ENCODE measurements at regions not wholly inside any gene's neighbourhood (a gene's known extent, or its start where the extent isn't known, plus 50 kb on each side); places are given as distances from the start of the nearest gene placed in this dataset.
A peak's percentile ranks its signal among the peaks of the same experiment; 100 is the strongest.

DNA sequence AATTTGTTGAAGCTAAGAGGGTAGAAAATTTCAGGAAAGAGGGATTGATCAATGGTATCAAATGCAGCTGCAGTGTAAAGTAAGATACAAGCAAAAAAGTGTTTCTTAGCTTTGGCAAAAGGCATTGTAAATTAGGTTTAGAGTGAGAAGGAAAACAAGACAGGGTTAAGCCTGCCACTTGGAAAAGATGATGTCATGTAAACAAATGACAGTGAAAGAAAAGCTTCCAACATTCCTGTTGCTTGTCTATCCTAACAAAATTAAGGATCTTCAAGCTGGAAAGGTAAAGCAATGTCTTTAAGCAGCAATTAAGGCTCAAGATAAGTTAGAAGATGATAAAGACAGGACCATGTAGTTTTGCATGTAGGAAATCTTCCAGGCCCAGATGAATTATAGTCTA lies 139.1 kb upstream of the PPP2R2B start:
- no peak for FAIRE-seq
- H3K9ac ChIP-seq (ENCODE audit: low read length): no peak overlapping the region
- H3K27ac ChIP-seq (ENCODE audit: low read depth, low read length): no peak overlapping the region

GRCh38 chr5:147018812-147019211 lies 140.3 kb upstream of the PPP2R2B start:
- no peaks in the 10 kb centered on the region for H3K4me1 ChIP-seq (ENCODE audit: insufficient read depth, low read length)
- H3K4me1 Mint-ChIP-seq (ENCODE audit: low read depth, unreplicated experiment): peaks cover 10% of the 10 kb centered on the region
- no peak overlapping the region for H3K4me3 ChIP-seq (ENCODE audit: insufficient read depth, low read depth, low read length)
- H4K20me1 ChIP-seq (ENCODE audit: insufficient read depth, low read length): no peaks in the 10 kb centered on the region
- no peak overlapping the region for H3K4me3 Mint-ChIP-seq (ENCODE audit: unreplicated experiment)
- no peaks in the 10 kb centered on the region for H3K9me3 Mint-ChIP-seq (ENCODE audit: unreplicated experiment)
- H3K27me3 Mint-ChIP-seq (ENCODE audit: low read depth, unreplicated experiment): no peaks in the 10 kb centered on the region
- H3K27ac ChIP-seq (ENCODE audit: low read depth, low read length): no peak overlapping the region
- no peak overlapping the region for H3K4me2 ChIP-seq (ENCODE audit: low read length)
- H3K9ac ChIP-seq (ENCODE audit: low read length): no peak overlapping the region
- H3K27ac Mint-ChIP-seq (ENCODE audit: unreplicated experiment): no peak overlapping the region
- H2AFZ ChIP-seq (ENCODE audit: low read depth, low read length): no peak overlapping the region
- H3K36me3 Mint-ChIP-seq (ENCODE audit: low read depth, unreplicated experiment): no peaks in the 10 kb centered on the region
- H3K36me3 ChIP-seq (ENCODE audit: insufficient read depth, low read length): no peaks in the 10 kb centered on the region
- no peaks in the 10 kb centered on the region for H3K27me3 ChIP-seq (ENCODE audit: insufficient read depth, low read length)
- DNase-seq (ENCODE audit: low read depth): no peak
- TF ChIP-seq, protein P1, sequence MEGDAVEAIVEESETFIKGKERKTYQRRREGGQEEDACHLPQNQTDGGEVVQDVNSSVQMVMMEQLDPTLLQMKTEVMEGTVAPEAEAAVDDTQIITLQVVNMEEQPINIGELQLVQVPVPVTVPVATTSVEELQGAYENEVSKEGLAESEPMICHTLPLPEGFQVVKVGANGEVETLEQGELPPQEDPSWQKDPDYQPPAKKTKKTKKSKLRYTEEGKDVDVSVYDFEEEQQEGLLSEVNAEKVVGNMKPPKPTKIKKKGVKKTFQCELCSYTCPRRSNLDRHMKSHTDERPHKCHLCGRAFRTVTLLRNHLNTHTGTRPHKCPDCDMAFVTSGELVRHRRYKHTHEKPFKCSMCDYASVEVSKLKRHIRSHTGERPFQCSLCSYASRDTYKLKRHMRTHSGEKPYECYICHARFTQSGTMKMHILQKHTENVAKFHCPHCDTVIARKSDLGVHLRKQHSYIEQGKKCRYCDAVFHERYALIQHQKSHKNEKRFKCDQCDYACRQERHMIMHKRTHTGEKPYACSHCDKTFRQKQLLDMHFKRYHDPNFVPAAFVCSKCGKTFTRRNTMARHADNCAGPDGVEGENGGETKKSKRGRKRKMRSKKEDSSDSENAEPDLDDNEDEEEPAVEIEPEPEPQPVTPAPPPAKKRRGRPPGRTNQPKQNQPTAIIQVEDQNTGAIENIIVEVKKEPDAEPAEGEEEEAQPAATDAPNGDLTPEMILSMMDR (IDR thresholded peaks at IDR 0.05; ENCODE audit: insufficient read depth, low read depth, low read length): no peak
- TF ChIP-seq EZH2 (IDR thresholded peaks at IDR 0.05; ENCODE audit: insufficient read depth, low read length): no peak
- H3K9me3 ChIP-seq (ENCODE audit: insufficient read depth, low read depth, low read length): no peaks in the 10 kb centered on the region
- no peaks in the 10 kb centered on the region for H3K79me2 ChIP-seq (ENCODE audit: insufficient read depth, low read length)
- no peak for FAIRE-seq

More for the DNA sequence above, 139.1 kb upstream of the PPP2R2B start:
- no peak overlapping the region for H3K4me2 ChIP-seq (ENCODE audit: low read length)
- no peaks in the 10 kb centered on the region for H3K36me3 ChIP-seq (ENCODE audit: insufficient read depth, low read length)
- Mint-ChIP-seq H3K4me3 (ENCODE audit: unreplicated experiment) (no peak overlapping the region), H3K4me1 (ENCODE audit: low read depth, unreplicated experiment) (peaks cover 10% of the 10 kb centered on the region), H3K36me3 (ENCODE audit: low read depth, unreplicated experiment) (no peaks in the 10 kb centered on the region), H3K9me3 (ENCODE audit: unreplicated experiment) (no peaks in the 10 kb centered on the region), H3K27ac (ENCODE audit: unreplicated experiment) (no peak overlapping the region), H3K27me3 (ENCODE audit: low read depth, unreplicated experiment) (no peaks in the 10 kb centered on the region)
- no peak for DNase-seq (ENCODE audit: low read depth)
- TF ChIP-seq, protein P1 (IDR thresholded peaks at IDR 0.05; ENCODE audit: insufficient read depth, low read depth, low read length): no peak
- no peak for TF ChIP-seq EZH2 (IDR thresholded peaks at IDR 0.05; ENCODE audit: insufficient read depth, low read length)
- no peaks in the 10 kb centered on the region for H3K79me2 ChIP-seq (ENCODE audit: insufficient read depth, low read length)
- no peaks in the 10 kb centered on the region for H3K4me1 ChIP-seq (ENCODE audit: insufficient read depth, low read length)
- no peak overlapping the region for H3K4me3 ChIP-seq (ENCODE audit: insufficient read depth, low read depth, low read length)
- no peaks in the 10 kb centered on the region for H3K9me3 ChIP-seq (ENCODE audit: insufficient read depth, low read depth, low read length)
- no peaks in the 10 kb centered on the region for H3K27me3 ChIP-seq (ENCODE audit: insufficient read depth, low read length)
- H4K20me1 ChIP-seq (ENCODE audit: insufficient read depth, low read length): no peaks in the 10 kb centered on the region
- H2AFZ ChIP-seq (ENCODE audit: low read depth, low read length): no peak overlapping the region

- DNase-seq (ENCODE audit: low read depth): peak; percentile 8
- TF ChIP-seq EZH2 (IDR thresholded peaks at IDR 0.05; ENCODE audit: insufficient read depth, low read length): no peak
- TF ChIP-seq, protein P1 (IDR thresholded peaks at IDR 0.05; ENCODE audit: insufficient read depth, low read depth, low read length): no peak
Measured at GRCh38 chr5:147036691-147037245, 158.2 kb upstream of the PPP2R2B start.

More at GRCh38 chr5:147036691-147037245, 158.2 kb upstream of the PPP2R2B start:
- no peak overlapping the region for H2AFZ ChIP-seq (ENCODE audit: low read depth, low read length)
- H3K9me3 Mint-ChIP-seq (ENCODE audit: unreplicated experiment): peaks cover 4% of the 10 kb centered on the region
- no peak for FAIRE-seq
- H3K4me2 ChIP-seq (ENCODE audit: low read length): no peak overlapping the region
- H3K4me1 ChIP-seq (ENCODE audit: insufficient read depth, low read length): no peaks in the 10 kb centered on the region
- H3K36me3 ChIP-seq (ENCODE audit: insufficient read depth, low read length): no peaks in the 10 kb centered on the region
- H3K9ac ChIP-seq (ENCODE audit: low read length): no peak overlapping the region
- H3K9me3 ChIP-seq (ENCODE audit: insufficient read depth, low read depth, low read length): no peaks in the 10 kb centered on the region
- H3K4me3 ChIP-seq (ENCODE audit: insufficient read depth, low read depth, low read length): no peak overlapping the region
- peak overlapping the region; percentile 98 for H3K27ac Mint-ChIP-seq (ENCODE audit: unreplicated experiment)
- no peaks in the 10 kb centered on the region for H4K20me1 ChIP-seq (ENCODE audit: insufficient read depth, low read length)
- H3K27ac ChIP-seq (ENCODE audit: low read depth, low read length): peak overlapping the region; percentile 11
- H3K27me3 ChIP-seq (ENCODE audit: insufficient read depth, low read length): no peaks in the 10 kb centered on the region
- no peaks in the 10 kb centered on the region for H3K27me3 Mint-ChIP-seq (ENCODE audit: low read depth, unreplicated experiment)
- H3K79me2 ChIP-seq (ENCODE audit: insufficient read depth, low read length): no peaks in the 10 kb centered on the region
- H3K36me3 Mint-ChIP-seq (ENCODE audit: low read depth, unreplicated experiment): no peaks in the 10 kb centered on the region
- H3K4me1 Mint-ChIP-seq (ENCODE audit: low read depth, unreplicated experiment): peaks cover 29% of the 10 kb centered on the region
- no peak overlapping the region for H3K4me3 Mint-ChIP-seq (ENCODE audit: unreplicated experiment)

All from astrocyte (in vitro differentiated cells and primary cell).